HuH-7.5 (cell line): ENCODE measurements at regions not wholly inside any gene's neighbourhood (a gene's known extent, or its start where the extent isn't known, plus 50 kb on each side); places are given as distances from the start of the nearest gene placed in this dataset.

Source experiments
- DNase-seq: peaks from one replicate; pipeline ENCODE4 v3.0.0; 2011; ENCODE audit warnings: low spot score

GRCh38 chr20:10990625-10991382 lies 317.0 kb upstream of the JAG1 start:
- no peak for DNase-seq

GRCh38 chr20:10992731-10993130 lies 318.9 kb upstream of the JAG1 start:
- DNase-seq: no peak

- no peak for DNase-seq
Observed at GRCh38 chr20:10994991-10995700, 321.3 kb upstream of the JAG1 start.

- no peak for DNase-seq
Observed at GRCh38 chr20:10998476-10998875, 324.7 kb upstream of the JAG1 start.

- DNase-seq: no peak
Observed at GRCh38 chr20:11000416-11000815, 326.6 kb upstream of the JAG1 start.

GRCh38 chr20:11001302-11001701 lies 327.5 kb upstream of the JAG1 start:
- DNase-seq: no peak

- peak; percentile 20 for DNase-seq
Observed at GRCh38 chr20:11001764-11002540, 328.2 kb upstream of the JAG1 start.

- no peak for DNase-seq
Observed at GRCh38 chr20:11003341-11003740, 329.5 kb upstream of the JAG1 start.

- no peak for DNase-seq
Observed at GRCh38 chr20:11008444-11009033, 334.7 kb upstream of the JAG1 start.

GRCh38 chr20:11011653-11012052 lies 337.9 kb upstream of the JAG1 start:
- DNase-seq: no peak

GRCh38 chr20:11012975-11013374 lies 339.2 kb upstream of the JAG1 start:
- DNase-seq: no peak

GRCh38 chr20:11013801-11014200 lies 340.0 kb upstream of the JAG1 start:
- DNase-seq: no peak

GRCh38 chr20:11015440-11015839 lies 341.6 kb upstream of the JAG1 start:
- no peak for DNase-seq

GRCh38 chr20:11017446-11017845 lies 343.6 kb upstream of the JAG1 start:
- no peak for DNase-seq

GRCh38 chr20:11018668-11019170 lies 344.9 kb upstream of the JAG1 start:
- no peak for DNase-seq

GRCh38 chr20:11020712-11021111 lies 346.9 kb upstream of the JAG1 start:
- no peak for DNase-seq

- DNase-seq: no peak
Observed at GRCh38 chr20:11027224-11027623, 353.4 kb upstream of the JAG1 start.

GRCh38 chr20:11030351-11030750 lies 356.6 kb upstream of the JAG1 start:
- no peak for DNase-seq

- DNase-seq: no peak
Observed at GRCh38 chr20:11031300-11031699, 357.5 kb upstream of the JAG1 start.

- no peak for DNase-seq
Observed at GRCh38 chr20:11032611-11033010, 358.8 kb upstream of the JAG1 start.

GRCh38 chr20:11034025-11034424 lies 360.2 kb upstream of the JAG1 start:
- DNase-seq: no peak

GRCh38 chr20:11035211-11035610 lies 361.4 kb upstream of the JAG1 start:
- DNase-seq: no peak
